GM18499 (cell line): ENCODE measurements at regions not wholly inside any gene's neighbourhood (a gene's known extent, or its start where the extent isn't known, plus 50 kb on each side); places are given as distances from the start of the nearest gene placed in this dataset.

ENCODE experiments used
- ATAC-seq: cut with Tn5 transposase; IDR thresholded peaks from one replicate; pipeline ENCODE4 v1.9.1; 2021; ENCODE audit warnings: moderate number of reproducible peaks; ENCODE audit not compliant: insufficient read depth, unreplicated experiment

DNA sequence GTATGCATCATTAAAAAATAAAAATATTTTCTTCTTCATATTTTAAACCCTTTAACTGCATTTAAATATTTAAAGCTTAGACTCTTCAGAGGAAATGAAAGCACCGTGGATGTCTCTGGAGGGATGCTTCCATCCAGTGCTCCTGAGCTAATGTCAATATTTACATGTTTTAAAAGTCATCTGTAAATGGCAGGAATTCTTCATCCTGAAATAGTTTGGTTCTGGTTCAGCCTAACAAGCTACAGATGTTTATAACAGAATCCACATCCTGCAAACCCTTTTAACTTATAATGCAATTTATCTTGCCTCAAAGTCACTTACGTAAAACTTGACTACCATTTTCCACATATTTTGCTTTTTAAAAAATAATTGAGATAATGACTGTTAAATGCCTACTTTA is 1207.3 kb downstream of the SLC16A7 start:
- no peak for ATAC-seq

DNA sequence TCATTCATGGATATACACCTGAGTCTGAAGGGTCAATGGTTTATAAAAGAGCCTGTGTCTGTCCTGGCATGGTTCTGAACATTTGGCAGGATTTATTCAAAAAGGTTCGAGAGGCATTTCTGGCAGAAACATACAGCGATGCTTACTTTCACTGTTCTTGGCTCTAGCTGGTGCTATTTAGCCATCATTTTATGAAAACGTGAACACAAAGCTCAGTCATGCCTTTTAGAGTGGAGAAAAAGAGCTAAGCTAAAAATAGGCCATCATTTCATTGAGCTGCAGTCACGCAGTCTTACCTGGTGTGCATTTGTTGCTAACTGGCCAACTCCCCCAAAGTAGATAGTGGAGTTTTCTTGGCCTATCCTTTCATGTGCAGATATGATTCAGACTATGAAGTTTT is 1209.5 kb downstream of the SLC16A7 start:
- no peak for ATAC-seq

DNA sequence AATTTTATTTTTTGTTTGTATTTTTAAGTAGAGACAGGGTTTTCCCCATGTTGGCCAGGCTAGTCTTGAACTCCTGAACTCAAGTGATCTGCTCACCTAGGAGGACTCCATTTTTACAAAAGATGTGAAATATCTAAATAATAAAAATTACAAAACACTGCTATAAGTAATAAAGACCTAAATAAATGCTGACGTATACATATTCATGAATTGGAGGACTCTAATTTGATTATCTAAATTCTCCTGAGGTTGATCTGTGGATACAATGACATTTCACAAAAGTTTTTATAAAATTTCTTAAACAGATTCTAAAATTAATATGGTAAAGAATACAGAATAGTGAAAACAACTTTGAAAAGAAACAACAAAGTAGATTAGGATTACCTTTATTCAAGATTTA is 1224.0 kb downstream of the SLC16A7 start:
- no peak for ATAC-seq

DNA sequence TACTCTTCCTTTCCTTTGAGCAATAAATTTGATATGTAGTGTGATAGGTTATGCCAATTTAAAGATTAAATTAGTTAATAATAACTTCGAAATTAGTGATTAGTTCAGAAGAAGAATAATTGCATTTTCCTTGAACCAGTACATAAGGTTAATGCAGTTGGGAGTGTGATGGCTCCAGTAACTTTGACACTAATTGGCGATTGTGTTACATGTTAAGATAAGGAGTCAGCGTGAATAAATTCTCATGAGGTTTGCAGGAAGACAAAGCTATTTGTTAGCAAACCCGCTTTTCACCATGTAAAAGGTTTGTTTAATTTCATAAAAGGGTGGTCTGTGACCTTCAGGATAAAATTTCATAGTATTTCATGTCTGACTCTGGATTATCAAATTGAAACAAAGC is 1226.8 kb downstream of the SLC16A7 start:
- no peak for ATAC-seq

DNA sequence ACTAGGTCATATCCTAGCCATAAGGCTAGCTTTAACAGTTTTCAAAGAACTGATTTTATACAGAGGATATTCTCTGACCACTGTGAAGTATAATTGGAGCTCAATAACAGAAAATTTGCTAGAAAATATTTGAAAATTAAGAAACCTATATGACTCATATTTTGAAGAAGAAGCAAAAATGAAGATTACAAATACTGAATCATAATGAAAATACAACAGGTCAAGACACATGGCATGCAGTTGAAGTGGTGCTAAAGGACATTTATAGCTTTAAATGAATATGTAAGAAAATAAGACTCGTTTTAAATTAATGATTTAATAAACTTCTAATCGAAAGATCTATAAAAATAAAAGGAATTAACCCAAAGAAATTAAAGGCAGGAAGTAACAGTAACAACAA is 1234.6 kb downstream of the SLC16A7 start:
- no peak for ATAC-seq

DNA sequence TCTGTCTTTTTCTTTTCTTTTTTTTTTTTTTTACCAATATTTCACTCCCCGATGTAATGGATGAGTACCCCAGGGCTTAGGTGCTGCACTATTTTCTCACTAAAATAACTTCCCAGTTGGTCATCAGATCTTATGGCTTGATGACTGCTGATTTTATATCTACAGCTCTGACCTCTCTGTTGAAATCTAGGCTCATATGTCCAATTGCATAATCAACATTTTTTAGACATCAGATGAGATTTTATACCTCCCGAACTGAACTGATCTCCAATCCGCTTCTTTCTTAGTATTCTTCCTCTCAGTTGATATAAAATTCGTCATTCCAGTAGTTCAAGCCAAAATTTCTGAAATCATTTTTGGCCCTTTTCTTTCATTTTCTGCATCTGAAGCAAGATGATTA is 1236.5 kb downstream of the SLC16A7 start:
- ATAC-seq, result no peak

DNA sequence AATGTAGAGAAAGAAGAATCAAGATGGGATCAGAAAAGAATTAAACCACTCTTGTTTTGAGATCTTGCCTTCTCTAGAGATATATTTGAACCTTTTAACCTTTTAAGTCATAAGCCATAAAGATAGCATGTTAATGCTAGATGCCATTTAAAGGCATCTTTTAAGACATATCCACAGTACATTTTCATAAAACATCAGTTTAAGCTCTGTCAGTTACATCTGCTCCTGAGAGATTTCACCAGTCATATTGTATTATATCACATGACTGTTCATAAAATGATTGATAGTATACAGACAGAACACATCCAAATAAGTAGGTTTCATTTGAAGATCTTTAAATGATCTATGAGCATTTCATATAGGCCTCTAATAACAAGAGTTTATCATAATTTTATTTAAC is 1238.5 kb downstream of the SLC16A7 start:
- no peak for ATAC-seq

DNA sequence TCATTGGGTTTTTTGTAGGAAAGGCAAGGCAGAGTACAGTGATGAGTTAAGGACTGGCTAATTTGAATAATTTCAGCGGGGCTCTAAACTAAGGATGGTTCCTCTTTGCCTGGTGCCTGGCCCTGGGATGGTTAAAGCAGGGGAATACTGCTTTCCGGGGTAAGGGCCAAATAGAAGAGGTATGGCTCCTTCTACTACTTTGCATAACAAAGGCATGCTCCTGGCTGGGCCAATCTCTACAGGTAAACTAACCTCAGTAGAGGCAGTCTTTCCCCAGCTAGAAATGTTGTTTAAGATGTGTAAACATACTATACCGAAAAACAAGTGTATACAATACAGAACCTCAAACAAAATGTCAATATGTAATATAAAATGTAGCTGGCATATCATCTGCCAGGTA is 1239.0 kb downstream of the SLC16A7 start:
- ATAC-seq, result no peak

DNA sequence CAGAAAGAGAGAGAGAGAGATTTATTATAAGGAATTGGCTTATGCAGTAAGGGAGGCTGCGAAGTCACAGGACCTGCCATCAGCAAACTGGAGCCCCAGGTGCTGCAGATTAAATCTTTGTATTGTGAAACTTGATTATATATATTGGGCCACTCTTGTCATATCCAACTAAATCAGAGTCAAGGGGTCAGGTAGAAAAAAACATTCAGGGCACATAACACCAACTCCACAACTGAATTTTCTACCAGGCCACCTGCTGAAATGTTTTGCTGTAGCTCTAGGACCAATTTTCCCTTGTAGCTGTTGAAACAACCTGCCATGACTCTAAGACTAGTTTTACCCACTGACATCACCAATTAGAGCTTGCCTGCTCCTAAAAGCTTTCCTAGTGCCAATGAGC is 1240.8 kb downstream of the SLC16A7 start:
- no peak for ATAC-seq

DNA sequence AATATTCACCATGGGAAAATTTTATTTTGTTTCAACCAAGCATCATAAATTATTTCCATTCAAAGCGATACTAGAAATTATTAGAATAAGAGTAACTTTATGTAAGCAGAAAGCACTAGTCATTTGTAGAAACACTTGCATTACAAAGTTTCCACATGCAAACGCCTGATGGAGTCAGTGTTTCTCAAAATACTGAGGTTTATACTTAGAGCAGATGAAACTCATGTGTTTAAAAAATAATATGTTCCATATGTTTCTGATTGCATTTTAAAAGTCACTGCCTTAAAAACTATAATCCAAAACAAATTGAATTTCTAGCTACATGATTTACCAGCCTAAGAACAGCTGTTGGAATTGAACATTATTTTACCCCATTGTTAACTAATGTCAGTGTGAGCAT is 1246.4 kb downstream of the SLC16A7 start:
- ATAC-seq, result no peak

DNA sequence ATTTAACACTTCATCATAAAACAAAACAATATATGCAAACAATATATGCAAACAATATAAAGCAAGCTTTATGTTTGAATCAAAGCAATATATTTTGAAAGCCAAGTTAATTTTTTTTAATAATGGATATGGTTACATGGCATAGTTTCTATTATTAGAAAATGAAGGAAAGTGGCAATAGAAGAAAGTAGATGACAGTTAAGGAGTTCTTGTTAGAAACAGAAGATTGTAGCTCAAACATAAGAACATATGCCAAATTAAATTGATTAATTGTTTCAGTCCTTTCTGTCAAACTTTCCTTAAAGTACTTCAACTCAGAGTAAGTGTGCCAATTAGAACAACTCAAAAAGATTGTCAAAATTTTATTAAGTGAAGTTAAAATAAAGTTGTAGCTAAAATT is 1248.3 kb downstream of the SLC16A7 start:
- ATAC-seq, result no peak

DNA sequence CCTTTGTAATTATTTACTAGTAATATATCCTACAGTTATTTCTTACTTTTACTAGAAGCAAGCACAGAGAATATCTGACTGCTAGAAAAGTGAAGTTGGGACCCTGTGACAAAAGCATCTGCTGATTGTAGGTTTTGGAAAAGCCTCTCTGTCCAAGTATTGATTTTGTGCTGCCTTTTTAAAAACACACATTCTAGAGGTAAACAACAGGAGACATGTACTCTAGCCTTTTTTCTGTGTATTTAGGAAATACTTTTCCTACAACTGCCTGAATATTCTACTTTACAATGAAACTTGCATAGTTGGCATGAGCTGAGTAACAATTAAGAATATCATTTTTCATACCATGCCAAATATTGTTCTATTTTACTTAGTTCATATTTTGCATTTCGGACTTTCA is 1249.0 kb downstream of the SLC16A7 start:
- ATAC-seq, result no peak

DNA sequence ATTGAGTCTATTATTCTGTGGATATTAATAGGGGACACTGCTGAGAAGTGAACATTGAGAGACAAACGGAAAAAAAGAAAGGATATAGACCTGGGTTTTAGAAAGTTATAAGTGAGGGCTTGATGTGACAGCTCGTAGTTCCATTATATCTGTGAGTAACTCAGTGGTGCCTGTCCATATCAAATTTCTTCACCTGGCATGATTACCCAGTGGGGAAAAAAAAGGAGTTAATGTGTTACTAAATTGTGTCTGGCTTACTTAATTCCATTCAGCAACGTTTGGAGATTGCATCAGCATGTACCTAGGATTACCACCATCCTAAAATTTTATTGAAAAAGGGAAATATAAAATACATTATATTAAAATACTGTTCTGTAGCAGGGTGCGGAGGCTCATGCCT is 1249.9 kb downstream of the SLC16A7 start:
- ATAC-seq, result no peak

DNA sequence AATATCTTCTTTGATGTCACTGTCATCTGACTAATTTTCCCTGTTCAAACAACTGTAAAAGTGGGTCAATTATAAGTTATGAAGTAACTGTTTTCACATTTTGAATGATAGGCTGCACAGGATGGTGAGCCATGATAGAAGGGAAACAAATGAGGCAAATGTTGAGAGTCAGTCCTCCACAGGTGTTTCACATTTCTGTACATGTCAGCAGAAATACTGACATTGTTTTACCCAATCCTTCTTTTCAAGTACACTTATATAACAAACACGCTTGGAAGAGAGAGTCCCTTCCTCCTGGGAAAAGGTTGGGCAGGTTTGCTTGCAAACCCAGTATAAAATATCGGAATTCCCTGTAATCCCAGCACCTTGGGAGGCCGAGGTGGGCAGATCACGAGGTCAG is 1251.5 kb downstream of the SLC16A7 start:
- no peak for ATAC-seq

DNA sequence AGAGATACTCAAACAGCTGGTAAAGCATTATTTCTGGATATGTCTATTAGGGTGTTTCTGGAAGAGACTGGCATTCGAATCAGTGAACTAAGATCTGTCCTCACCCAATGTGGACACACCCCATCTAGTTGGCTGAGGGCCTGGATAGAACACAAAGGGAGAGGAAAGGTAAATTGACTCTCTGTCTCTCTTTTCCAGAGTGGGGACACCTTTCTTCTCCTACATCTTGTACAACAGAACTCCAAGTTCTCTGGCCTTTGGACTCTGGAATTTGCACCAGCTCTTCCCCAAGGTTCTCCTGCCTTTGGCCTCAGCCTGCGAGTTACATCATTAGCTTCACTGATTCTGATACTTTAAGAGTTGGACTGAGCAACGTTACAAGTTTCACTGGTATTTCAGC is 1253.9 kb downstream of the SLC16A7 start:
- no peak for ATAC-seq

DNA sequence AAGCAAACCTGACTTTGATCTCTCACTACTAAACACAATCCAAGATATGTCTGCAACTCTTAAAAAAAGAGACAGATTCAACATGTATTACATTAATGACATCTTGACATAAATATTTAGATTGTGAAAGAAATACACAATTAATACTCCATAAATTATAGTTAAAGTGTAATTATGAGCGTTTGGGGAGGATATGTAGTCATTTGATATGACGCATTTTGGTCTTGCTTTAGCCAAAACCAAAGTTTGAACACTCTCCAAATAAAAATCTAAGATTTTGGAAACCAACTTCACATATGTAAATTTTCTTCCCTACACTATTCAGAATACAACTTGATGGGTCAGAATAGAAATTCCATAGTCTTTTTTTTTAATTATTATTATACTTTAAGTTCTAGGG is 1257.6 kb downstream of the SLC16A7 start:
- no peak for ATAC-seq

DNA sequence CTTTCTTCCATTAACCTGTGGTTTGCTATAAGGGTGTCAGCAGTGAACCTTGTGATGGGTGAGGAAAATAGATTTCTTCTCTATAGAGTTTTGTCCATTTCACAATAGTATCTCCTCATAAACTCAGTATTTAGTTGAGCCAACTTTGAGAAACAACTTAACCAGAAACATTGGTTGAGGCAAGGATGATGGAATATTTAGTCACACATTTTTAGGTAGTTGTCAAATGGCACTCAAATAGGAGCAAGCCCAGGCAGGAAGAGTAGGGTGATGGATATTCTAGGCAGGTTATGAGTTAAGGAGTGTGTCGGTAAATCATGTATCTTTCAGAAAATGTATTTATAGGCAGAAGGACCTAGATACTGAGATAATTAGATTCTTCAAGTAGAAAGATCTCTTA is 1267.6 kb downstream of the SLC16A7 start:
- no peak for ATAC-seq

DNA sequence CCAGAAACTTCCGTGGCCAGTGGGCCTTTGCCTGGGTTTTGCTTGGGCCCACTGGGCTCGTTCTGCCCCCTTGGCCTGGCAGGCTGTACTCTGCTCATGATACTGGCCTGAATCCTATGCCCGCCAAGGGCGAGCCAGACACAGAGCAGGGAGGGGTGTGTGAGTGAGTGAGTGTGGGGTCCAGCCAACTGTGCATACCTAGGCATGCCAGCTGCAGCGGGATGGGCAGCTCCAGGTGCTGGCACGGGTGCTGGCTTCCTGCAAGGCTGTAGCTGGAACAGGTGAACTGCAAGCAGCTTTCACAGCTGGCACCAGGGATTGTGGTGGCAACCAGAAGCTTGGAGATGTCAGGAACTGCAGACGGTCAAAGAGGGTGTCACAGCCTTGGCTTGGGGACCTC is 1276.4 kb downstream of the SLC16A7 start:
- ATAC-seq, result no peak

DNA sequence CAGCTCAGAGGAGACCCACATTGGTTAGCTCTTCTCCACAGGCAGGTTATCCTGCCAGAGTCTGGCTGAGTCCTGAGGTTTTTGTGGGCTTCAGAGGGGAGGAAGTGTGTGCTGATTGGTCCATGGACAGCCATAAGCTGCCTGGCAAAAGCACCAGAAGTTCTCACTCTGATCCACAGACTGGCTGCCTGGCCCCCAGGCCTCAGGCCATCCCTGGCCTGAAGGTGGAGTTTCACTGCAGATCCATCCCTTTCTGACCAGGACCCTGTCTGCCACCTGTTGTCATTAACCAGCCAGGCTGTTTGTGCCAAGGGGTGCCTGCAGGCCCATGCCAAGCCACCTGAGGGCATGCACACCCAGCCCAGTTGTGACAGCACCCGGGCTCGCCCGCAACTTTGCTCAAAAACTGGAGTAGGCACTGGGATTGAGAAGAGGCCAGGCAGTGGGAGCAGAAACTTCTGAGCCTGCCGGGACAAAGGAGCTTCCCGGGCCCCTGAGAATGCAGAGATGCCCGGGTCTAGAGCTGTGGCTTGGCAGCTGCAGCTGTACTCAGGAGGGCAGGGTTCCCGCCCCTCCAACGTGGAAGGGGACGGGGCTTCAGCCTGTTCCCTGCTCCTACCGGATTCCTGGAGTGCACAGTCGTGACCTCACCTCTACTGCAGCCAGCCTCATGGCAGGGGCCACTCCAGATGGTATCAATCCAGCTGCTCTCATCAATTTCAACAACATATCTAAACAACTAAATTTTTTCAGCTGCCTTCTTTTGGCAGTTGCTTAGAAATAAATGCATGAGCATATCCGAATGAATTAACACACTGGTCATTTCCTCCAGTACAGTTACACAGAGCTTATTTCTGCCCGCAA is 1277.3 kb downstream of the SLC16A7 start:
- no peak for ATAC-seq

DNA sequence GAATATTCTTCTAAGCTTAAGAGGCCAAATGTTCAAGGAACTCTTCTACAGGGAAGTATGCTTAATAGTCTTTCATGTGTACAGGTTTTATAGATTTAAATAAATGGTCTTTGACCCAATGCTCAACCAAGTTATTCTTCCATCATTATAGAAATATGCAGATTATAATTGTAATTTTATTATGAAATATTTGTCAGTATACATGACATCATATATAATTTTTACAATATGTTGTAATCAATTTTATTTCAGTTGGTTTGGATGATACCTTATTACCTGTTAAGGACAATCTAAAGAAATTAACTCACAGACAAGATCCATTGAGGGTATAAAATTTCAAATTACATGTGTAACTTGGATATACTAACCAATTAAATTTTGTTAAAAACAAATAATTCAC is 1278.3 kb downstream of the SLC16A7 start:
- no peak for ATAC-seq

DNA sequence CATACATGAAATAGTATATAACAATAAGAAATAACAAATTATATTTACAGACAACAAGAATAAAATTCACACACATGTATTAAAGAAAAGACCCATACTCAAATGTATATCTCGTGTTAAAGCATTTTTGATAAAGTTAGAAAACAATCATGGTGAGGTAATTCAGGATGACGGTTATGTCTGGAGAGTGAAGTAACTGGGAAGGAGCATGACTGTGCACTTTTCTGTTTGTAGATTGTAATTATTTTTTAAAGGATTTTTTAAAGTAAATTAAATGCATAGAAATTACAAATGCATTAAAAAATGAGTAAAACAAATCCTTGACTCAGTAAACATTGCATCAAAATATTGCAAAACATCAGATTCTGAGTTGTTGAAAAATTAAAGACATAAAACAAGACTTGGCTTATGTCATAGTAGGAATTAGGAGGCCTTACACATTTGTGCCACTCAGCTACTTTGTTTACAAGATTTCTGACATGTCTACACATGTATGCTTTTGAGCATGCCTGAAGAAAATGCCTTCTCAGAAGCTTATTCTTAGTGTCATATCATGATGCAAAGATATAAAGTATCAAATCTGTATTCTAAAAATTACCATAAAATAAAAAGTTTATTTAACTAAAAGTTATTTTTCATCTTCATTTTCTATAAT is 1325.1 kb downstream of the SLC16A7 start:
- no peak for ATAC-seq

DNA sequence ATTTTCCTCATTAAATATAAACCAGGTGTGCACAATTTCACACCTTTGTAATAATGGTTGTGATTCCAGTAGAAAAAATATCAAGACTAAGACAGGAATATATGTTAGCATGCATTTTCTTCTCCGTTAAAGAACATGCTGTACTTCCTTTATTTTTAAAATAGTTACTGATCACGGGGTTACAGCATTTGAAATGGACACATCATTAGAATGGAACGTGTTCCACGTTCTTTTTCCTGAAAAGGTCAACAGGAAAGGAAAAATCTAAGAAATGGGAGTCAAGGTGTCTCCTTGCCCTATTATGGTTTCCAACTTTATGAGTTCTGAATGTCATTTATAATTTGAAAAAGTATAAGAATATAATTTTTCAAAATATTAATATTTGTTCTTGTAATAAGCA is 1325.7 kb downstream of the SLC16A7 start:
- ATAC-seq, result no peak
